Fibroblast of peridontal ligament (primary cell): ENCODE measurements at regions not wholly inside any gene's neighbourhood (a gene's known extent, or its start where the extent isn't known, plus 50 kb on each side); places are given as distances from the start of the nearest gene placed in this dataset.
"Not testable (repeated sequence)": the region's sequence is repeated elsewhere in the genome, so short reads cannot be mapped to it uniquely, and the experiment has no call there.

ENCODE experiments used
- DNase-seq: peaks from one replicate; pipeline ENCODE4 v3.0.0-alpha.2; 2010; ENCODE audit errors: extremely low read depth

GRCh38 chr15:46938169-46938568 lies 779.1 kb upstream of the SEMA6D start:
- no peak for DNase-seq

- no peak for DNase-seq
Observed at GRCh38 chr15:46941241-46941640, 776.1 kb upstream of the SEMA6D start.

- DNase-seq: no peak
Observed at GRCh38 chr15:46946953-46947352, 770.4 kb upstream of the SEMA6D start.

- no peak for DNase-seq
Observed at GRCh38 chr15:46955576-46955975, 761.7 kb upstream of the SEMA6D start.

GRCh38 chr15:46956456-46956855 lies 760.8 kb upstream of the SEMA6D start:
- DNase-seq: no peak

GRCh38 chr15:46956881-46957280 lies 760.4 kb upstream of the SEMA6D start:
- DNase-seq: no peak

- no peak for DNase-seq
Observed at GRCh38 chr15:46960581-46960980, 756.7 kb upstream of the SEMA6D start.

GRCh38 chr15:46961795-46962194 lies 755.5 kb upstream of the SEMA6D start:
- DNase-seq: no peak

GRCh38 chr15:46988055-46988454 lies 729.2 kb upstream of the SEMA6D start:
- DNase-seq: not testable (repeated sequence)

GRCh38 chr15:46996359-46996758 lies 720.9 kb upstream of the SEMA6D start:
- no peak for DNase-seq

GRCh38 chr15:46997501-46997900 lies 719.8 kb upstream of the SEMA6D start:
- no peak for DNase-seq

- DNase-seq: no peak
Observed at GRCh38 chr15:47003568-47003967, 713.7 kb upstream of the SEMA6D start.

- DNase-seq: no peak
Observed at GRCh38 chr15:47013446-47013845, 703.9 kb upstream of the SEMA6D start.

GRCh38 chr15:47027322-47027946 lies 689.9 kb upstream of the SEMA6D start:
- DNase-seq: no peak

- no peak for DNase-seq
Observed at GRCh38 chr15:47035475-47036406, 681.6 kb upstream of the SEMA6D start.

- DNase-seq: no peak
Observed at GRCh38 chr15:47037003-47037402, 680.3 kb upstream of the SEMA6D start.

GRCh38 chr15:47039225-47039624 lies 678.1 kb upstream of the SEMA6D start:
- no peak for DNase-seq

- no peak for DNase-seq
Observed at GRCh38 chr15:47041301-47041700, 676.0 kb upstream of the SEMA6D start.

GRCh38 chr15:47047981-47048380 lies 669.3 kb upstream of the SEMA6D start:
- not testable (repeated sequence) for DNase-seq

- DNase-seq: no peak
Observed at GRCh38 chr15:47066392-47066791, 650.9 kb upstream of the SEMA6D start.

GRCh38 chr15:47077846-47078245 lies 639.5 kb upstream of the SEMA6D start:
- DNase-seq: not testable (repeated sequence)

- DNase-seq: no peak
Observed at GRCh38 chr15:47095833-47096232, 621.5 kb upstream of the SEMA6D start.

GRCh38 chr15:47098526-47098925 lies 618.8 kb upstream of the SEMA6D start:
- not testable (repeated sequence) for DNase-seq
